Liver (tissue), 8 donors: ENCODE measurements at regions not wholly inside any gene's neighbourhood (a gene's known extent, or its start where the extent isn't known, plus 50 kb on each side); places are given as distances from the start of the nearest gene placed in this dataset.

Source experiments
- DNase-seq: peaks from one replicate; pipeline ENCODE4 v3.0.0-alpha.2; 2017; ENCODE audit warnings: low spot score
- H3K27ac ChIP-seq, 2 donors: one replicate each; pipeline ENCODE4 v1.7.0; 2013; ENCODE audit warnings: inconsistent platforms in 2 of 2, low read length in 2 of 2, control low read depth in 1 of 2, low read depth in 1 of 2, mild to moderate bottlenecking in 1 of 2
- H3K27me3 ChIP-seq, 4 donors: one replicate each; pipeline versions ENCODE4 v1.6.1 to v1.7.0; 2013; ENCODE audit warnings: low read length in 3 of 4, inconsistent platforms in 1 of 4, mild to moderate bottlenecking in 1 of 4, moderate library complexity in 1 of 4; ENCODE audit not compliant: control insufficient read depth in 4 of 4, insufficient read depth in 4 of 4
- H3K36me3 ChIP-seq, 4 donors: one replicate each; pipeline versions ENCODE4 v1.6.1 to v1.7.0; 2013; ENCODE audit warnings: low read length in 3 of 4, mild to moderate bottlenecking in 3 of 4, low read depth in 1 of 4, moderate library complexity in 1 of 4; ENCODE audit not compliant: control insufficient read depth in 4 of 4, insufficient read depth in 3 of 4
- H3K4me1 ChIP-seq, 4 donors: one replicate each; pipeline versions ENCODE4 v1.6.1 to v1.7.0; 2013; ENCODE audit warnings: low read length in 3 of 4, mild to moderate bottlenecking in 3 of 4, moderate library complexity in 1 of 4; ENCODE audit not compliant: control insufficient read depth in 4 of 4, insufficient read depth in 4 of 4
- H3K4me3 ChIP-seq, 3 donors: one replicate each; pipeline versions ENCODE4 v1.6.1 to v1.7.0; 2013; ENCODE audit warnings: low read length in 3 of 3, control low read depth in 1 of 3, low read depth in 1 of 3, mild to moderate bottlenecking in 1 of 3
- H3K9ac ChIP-seq, 2 donors: one replicate each; pipeline ENCODE4 v1.7.0; 2013; ENCODE audit warnings: low read length in 2 of 2, mild to moderate bottlenecking in 2 of 2, moderate library complexity in 2 of 2, control low read depth in 1 of 2, low read depth in 1 of 2
- H3K9me3 ChIP-seq, 4 donors: one replicate each; pipeline versions ENCODE4 v1.6.1 to v1.7.0; 2013; ENCODE audit warnings: low read length in 3 of 4; ENCODE audit not compliant: control insufficient read depth in 4 of 4
- EGR1 ChIP-seq, 2 donors: IDR thresholded peaks; 2 replicates each; pipeline ENCODE4 v1.6.1; 2016 to 2018; ENCODE audit warnings: antibody characterized with exemption in 2 of 2, low read depth in 2 of 2
- FOXA1 ChIP-seq: IDR thresholded peaks from 2 replicates; pipeline ENCODE4 v1.6.1; 2016; ENCODE audit warnings: antibody characterized with exemption
- FOXA2 ChIP-seq: IDR thresholded peaks from 2 replicates; pipeline ENCODE4 v1.6.1; 2016; ENCODE audit warnings: antibody characterized with exemption
- GABPA ChIP-seq, 2 donors: IDR thresholded peaks in 1 of 2; conservative IDR thresholded peaks in 1 of 2; 2 replicates each; pipeline ENCODE4 v1.6.1; 2016; ENCODE audit warnings: antibody characterized with exemption in 2 of 2, mild to moderate bottlenecking in 1 of 2, moderate library complexity in 1 of 2
- HNF4A ChIP-seq, 2 donors: conservative IDR thresholded peaks; 2 replicates each; pipeline ENCODE4 v1.6.1; 2016; ENCODE audit warnings: antibody characterized with exemption in 2 of 2, mild to moderate bottlenecking in 2 of 2
- HNF4G ChIP-seq: IDR thresholded peaks from 2 replicates; pipeline ENCODE4 v1.6.1; 2016; ENCODE audit warnings: antibody characterized with exemption
- JUND ChIP-seq, 2 donors: IDR thresholded peaks; 2 replicates each; pipeline ENCODE4 v1.6.1; 2016; ENCODE audit warnings: antibody characterized with exemption in 2 of 2
- NR2F2 ChIP-seq: IDR thresholded peaks from 2 replicates; pipeline ENCODE4 v1.6.1; 2016; ENCODE audit warnings: antibody characterized with exemption
- RAD21 ChIP-seq, 2 donors: IDR thresholded peaks; 2 replicates each; pipeline ENCODE4 v1.6.1; 2016; ENCODE audit warnings: antibody characterized with exemption in 2 of 2, mild to moderate bottlenecking in 2 of 2
- RXRA ChIP-seq, 2 donors: IDR thresholded peaks; 2 replicates each; pipeline ENCODE4 v1.6.1; 2017 to 2018; ENCODE audit warnings: antibody characterized with exemption in 2 of 2, mild to moderate bottlenecking in 1 of 2
- SP1 ChIP-seq: IDR thresholded peaks from 2 replicates; pipeline ENCODE4 v1.6.1; 2018; ENCODE audit warnings: antibody characterized with exemption, mild to moderate bottlenecking
- TAF1 ChIP-seq: conservative IDR thresholded peaks from 2 replicates; pipeline ENCODE4 v1.6.1; 2016; ENCODE audit warnings: antibody characterized with exemption, mild to moderate bottlenecking
- YY1 ChIP-seq: IDR thresholded peaks from 2 replicates; pipeline ENCODE4 v1.6.1; 2016; ENCODE audit warnings: antibody characterized with exemption, mild to moderate bottlenecking
- WGBS: extraction: QIAGEN DNeasy Blood & Tissue Kit; methylation state at CpG from one replicate; pipeline ENCODE4 v1.1.7; 2013; 5-methylcytosine and 5-hydroxymethylcytosine counted together
- TF ChIP-seq, protein P1 (sequence below): IDR thresholded peaks from 2 replicates; pipeline ENCODE4 v1.6.1; 2016; ENCODE audit warnings: antibody characterized with exemption
- TF ChIP-seq, protein P2 (sequence below): IDR thresholded peaks from 2 replicates; pipeline ENCODE4 v1.6.1; 2016; ENCODE audit warnings: antibody characterized with exemption, mild to moderate bottlenecking
- TF ChIP-seq, protein P3 (sequence below): fragments of 150-350 bp; IDR thresholded peaks from 2 replicates; pipeline ENCODE4 v1.5.1; 2017; ENCODE audit warnings: improper control_type of control experiment, low read depth, low read length; ENCODE audit not compliant: missing input control
- TF ChIP-seq, protein P4 (sequence below): IDR thresholded peaks from 2 replicates; pipeline ENCODE4 v1.6.1; 2016; ENCODE audit warnings: antibody characterized with exemption
- donor health status: healthy.
- donor health status: healthy.
- donor health status: healthy.
- donor health status: healthy.
- donor health status: healthy.

DNA sequence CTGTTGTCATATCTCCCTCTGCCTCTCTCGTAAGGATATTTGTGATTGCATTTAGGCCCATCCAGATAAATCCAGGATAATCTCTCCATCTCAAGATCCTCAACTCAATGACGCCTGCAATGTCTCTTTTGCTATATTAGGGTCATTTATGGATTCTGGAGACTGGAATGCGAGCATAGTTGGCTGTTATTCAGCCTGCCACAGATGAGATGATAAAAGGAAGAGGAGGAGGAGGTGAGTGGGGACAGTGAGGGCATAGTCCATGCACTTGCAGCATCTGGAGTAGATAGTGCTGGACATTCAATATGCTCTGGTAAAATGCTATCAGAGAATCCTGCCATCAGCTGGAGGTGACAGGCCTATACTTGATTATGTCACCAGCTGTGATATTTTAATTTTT is 131.6 kb upstream of the CACNA1E start (continued):
- TF ChIP-seq HNF4G (no peak), YY1 (no peak), GABPA (IDR thresholded peaks at IDR 0.05 in 1 of 2, conservative IDR thresholded peaks at IDR 0.05 in 1 of 2) (no peak), RAD21 (IDR thresholded peaks at IDR 0.05) (no peak), RXRA (IDR thresholded peaks at IDR 0.05) (no peak)

DNA sequence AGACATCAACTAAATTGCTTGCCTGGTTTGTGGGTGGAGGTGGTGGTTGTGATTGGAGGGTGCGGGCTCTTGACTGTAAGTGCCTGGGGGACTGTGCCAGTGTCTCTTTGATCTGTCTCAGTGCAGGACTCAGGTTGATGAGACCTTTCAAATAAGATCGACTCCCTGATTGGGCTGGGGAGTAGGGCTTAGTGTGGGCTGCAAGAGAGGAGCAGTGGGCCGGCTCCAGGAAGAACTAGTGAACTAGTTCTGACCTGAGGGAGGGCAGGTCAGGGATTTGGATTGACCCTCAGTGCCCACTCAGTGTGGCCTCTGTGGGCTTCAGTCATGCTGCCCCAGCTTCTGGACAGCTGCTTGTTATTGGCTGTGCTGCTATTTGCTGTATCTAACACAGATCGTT is 130.6 kb upstream of the CACNA1E start:
- TF ChIP-seq TAF1 = no peak
- TF ChIP-seq FOXA2 = no peak
- no peak for TF ChIP-seq EGR1 (IDR thresholded peaks at IDR 0.05; ENCODE audit: low read depth in 2 of 2)
- WGBS = 89% methylated on average over 4 of the region's 4 CpGs
- no peak for DNase-seq
- no peak overlapping the region for H3K4me3 ChIP-seq
- no peak overlapping the region for H3K27ac ChIP-seq
- H3K4me1 ChIP-seq = no peaks in the 10 kb centered on the region
- H3K9ac ChIP-seq = no peak overlapping the region
- no peaks in the 10 kb centered on the region for H3K27me3 ChIP-seq
- no peaks in the 10 kb centered on the region for H3K36me3 ChIP-seq
- no peaks in the 10 kb centered on the region for H3K9me3 ChIP-seq

DNA sequence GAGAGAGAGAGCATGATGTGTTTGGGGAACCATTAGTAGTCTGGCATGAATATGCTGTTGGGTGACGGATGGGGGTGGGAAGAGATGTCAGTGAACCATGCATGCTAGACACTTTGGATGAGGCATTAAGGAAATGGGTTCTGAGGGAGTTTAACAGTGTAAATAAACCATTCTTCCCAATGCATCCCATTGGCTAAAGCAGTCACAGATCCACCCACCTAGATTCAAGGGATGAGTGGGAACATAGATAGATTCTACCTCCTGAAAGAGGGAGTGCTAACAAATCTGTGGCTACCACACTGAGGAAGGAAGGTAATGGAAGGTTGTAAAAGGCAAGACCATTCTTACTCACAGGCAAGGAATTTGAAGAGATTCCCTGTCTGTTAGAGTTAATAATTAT is 129.8 kb upstream of the CACNA1E start:
- Histone ChIP-seq H3K4me3 (no peak overlapping the region), H3K4me1 (no peaks in the 10 kb centered on the region), H3K36me3 (no peaks in the 10 kb centered on the region), H3K27me3 (no peaks in the 10 kb centered on the region), H3K9me3 (no peaks in the 10 kb centered on the region), H3K27ac (no peak overlapping the region), H3K9ac (no peak overlapping the region)
- WGBS = 84% methylated on average over 1 of the region's 1 CpG
- TF ChIP-seq GABPA (IDR thresholded peaks at IDR 0.05 in 1 of 2, conservative IDR thresholded peaks at IDR 0.05 in 1 of 2) (no peak), RAD21 (IDR thresholded peaks at IDR 0.05) (no peak), NR2F2 (no peak), TAF1 (no peak), HNF4G (no peak), HNF4A (conservative IDR thresholded peaks at IDR 0.05) (no peak), JUND (IDR thresholded peaks at IDR 0.05) (no peak), SP1 (no peak), FOXA2 (no peak), FOXA1 (no peak), YY1 (no peak)
- TF ChIP-seq, protein P1, sequence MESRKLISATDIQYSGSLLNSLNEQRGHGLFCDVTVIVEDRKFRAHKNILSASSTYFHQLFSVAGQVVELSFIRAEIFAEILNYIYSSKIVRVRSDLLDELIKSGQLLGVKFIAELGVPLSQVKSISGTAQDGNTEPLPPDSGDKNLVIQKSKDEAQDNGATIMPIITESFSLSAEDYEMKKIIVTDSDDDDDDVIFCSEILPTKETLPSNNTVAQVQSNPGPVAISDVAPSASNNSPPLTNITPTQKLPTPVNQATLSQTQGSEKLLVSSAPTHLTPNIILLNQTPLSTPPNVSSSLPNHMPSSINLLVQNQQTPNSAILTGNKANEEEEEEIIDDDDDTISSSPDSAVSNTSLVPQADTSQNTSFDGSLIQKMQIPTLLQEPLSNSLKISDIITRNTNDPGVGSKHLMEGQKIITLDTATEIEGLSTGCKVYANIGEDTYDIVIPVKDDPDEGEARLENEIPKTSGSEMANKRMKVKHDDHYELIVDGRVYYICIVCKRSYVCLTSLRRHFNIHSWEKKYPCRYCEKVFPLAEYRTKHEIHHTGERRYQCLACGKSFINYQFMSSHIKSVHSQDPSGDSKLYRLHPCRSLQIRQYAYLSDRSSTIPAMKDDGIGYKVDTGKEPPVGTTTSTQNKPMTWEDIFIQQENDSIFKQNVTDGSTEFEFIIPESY = no peak
- TF ChIP-seq, protein P2, sequence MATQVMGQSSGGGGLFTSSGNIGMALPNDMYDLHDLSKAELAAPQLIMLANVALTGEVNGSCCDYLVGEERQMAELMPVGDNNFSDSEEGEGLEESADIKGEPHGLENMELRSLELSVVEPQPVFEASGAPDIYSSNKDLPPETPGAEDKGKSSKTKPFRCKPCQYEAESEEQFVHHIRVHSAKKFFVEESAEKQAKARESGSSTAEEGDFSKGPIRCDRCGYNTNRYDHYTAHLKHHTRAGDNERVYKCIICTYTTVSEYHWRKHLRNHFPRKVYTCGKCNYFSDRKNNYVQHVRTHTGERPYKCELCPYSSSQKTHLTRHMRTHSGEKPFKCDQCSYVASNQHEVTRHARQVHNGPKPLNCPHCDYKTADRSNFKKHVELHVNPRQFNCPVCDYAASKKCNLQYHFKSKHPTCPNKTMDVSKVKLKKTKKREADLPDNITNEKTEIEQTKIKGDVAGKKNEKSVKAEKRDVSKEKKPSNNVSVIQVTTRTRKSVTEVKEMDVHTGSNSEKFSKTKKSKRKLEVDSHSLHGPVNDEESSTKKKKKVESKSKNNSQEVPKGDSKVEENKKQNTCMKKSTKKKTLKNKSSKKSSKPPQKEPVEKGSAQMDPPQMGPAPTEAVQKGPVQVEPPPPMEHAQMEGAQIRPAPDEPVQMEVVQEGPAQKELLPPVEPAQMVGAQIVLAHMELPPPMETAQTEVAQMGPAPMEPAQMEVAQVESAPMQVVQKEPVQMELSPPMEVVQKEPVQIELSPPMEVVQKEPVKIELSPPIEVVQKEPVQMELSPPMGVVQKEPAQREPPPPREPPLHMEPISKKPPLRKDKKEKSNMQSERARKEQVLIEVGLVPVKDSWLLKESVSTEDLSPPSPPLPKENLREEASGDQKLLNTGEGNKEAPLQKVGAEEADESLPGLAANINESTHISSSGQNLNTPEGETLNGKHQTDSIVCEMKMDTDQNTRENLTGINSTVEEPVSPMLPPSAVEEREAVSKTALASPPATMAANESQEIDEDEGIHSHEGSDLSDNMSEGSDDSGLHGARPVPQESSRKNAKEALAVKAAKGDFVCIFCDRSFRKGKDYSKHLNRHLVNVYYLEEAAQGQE = no peak
- TF ChIP-seq, protein P3, sequence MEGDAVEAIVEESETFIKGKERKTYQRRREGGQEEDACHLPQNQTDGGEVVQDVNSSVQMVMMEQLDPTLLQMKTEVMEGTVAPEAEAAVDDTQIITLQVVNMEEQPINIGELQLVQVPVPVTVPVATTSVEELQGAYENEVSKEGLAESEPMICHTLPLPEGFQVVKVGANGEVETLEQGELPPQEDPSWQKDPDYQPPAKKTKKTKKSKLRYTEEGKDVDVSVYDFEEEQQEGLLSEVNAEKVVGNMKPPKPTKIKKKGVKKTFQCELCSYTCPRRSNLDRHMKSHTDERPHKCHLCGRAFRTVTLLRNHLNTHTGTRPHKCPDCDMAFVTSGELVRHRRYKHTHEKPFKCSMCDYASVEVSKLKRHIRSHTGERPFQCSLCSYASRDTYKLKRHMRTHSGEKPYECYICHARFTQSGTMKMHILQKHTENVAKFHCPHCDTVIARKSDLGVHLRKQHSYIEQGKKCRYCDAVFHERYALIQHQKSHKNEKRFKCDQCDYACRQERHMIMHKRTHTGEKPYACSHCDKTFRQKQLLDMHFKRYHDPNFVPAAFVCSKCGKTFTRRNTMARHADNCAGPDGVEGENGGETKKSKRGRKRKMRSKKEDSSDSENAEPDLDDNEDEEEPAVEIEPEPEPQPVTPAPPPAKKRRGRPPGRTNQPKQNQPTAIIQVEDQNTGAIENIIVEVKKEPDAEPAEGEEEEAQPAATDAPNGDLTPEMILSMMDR = no peak
- TF ChIP-seq, protein P4, sequence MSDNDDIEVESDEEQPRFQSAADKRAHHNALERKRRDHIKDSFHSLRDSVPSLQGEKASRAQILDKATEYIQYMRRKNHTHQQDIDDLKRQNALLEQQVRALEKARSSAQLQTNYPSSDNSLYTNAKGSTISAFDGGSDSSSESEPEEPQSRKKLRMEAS = no peak
- no peak for DNase-seq
